Fibroblast of peridontal ligament (primary cell): ENCODE measurements at regions not wholly inside any gene's neighbourhood (a gene's known extent, or its start where the extent isn't known, plus 50 kb on each side); places are given as distances from the start of the nearest gene placed in this dataset.
"Not testable (repeated sequence)": the region's sequence is repeated elsewhere in the genome, so short reads cannot be mapped to it uniquely, and the experiment has no call there.

Experiments
- DNase-seq: peaks from one replicate; pipeline ENCODE4 v3.0.0-alpha.2; 2010; ENCODE audit errors: extremely low read depth

DNA sequence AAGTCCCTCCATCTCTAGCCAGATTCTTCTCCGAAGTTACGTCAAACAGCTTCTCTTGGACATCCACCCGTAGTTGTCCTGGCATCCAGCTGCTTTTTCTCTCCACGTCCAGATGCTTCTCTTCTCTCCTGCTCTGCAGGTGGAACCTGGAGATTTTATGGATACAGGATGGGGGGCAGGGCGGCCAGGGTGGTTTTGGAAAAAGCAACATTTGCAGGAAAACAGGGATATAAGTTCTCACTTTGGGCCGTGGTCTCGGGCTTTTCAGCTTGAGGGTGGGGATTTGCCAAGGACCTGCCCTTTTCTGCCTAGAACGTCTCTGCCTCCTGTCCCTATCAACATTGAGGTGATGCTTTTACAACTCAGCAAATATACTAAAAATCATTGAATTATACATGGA is 1941.6 kb upstream of the C9orf72 start:
- no peak for DNase-seq

DNA sequence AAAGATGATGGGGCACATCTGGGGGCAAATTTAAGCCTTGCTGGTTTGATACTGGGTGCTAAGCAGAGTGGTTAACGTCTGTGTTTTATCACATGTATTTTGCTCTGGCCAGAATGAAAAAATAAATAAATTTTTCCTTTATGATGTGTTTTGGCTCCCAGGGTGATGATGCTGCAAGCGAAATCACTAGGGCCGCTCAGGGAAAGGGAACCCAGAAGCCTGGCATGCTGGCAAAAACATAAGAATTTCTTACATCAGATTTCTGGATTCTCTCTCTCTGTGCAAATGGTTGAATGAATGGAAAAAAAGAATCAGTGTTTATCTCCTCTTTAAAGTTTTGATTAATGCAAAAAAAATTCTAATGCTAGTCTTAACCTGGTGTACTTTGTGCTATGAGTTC is 1975.2 kb upstream of the C9orf72 start:
- DNase-seq = no peak

DNA sequence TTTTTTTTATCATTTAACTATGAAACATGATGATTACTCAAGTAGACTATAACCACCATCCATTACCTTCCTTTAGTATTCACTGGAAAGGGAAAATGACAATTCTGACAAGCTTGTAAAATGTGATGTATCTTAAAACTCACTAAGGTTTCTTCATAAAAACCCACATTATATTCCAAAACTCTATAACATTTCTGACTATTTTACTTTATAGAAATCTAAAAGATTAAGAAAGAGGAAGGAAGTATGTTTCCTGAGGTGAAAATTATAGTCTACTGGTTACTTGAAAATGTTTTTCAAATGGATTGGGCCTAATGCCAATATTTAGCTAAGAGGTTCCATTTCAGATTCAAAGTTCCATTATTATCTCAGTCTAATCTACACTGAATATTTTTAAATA is 1982.2 kb upstream of the C9orf72 start:
- no peak for DNase-seq

DNA sequence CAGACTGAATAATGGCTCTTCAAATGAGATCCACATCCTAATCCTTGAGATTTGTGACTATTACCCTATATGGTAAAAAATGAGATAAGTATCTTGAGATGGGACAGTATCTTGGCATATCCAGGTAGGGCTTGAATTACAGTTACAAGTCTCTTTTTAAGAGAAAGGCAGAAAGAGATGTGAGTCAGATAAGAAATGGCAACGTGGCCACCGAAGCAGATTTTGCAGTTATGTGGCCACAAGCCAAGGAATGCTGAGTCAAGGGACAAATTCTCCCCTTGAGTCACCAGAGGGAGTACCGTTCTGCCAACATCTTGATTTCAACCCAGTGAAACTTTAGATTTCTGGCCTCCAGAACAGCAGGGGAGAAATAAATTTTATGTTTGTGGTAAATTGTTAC is 1983.0 kb upstream of the C9orf72 start:
- DNase-seq = no peak

DNA sequence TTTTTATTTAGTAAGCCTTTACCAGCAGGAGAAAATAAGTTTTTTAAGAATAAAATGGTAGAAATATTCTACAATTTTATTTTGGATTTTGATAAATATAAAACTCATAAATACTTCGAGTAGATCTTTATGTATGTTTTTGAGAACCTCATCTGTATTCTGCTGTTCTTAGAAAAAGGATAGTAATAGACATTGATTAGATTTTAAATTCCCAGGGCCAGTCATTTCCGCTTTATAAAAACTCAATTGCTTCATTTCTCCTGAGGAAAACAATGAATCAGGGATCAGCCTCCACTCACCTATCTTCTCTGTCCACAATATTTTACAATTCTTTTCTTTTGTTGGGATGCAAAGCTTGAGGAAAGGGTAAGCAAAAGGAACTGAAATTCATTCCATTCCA is 1983.5 kb upstream of the C9orf72 start:
- no peak for DNase-seq

DNA sequence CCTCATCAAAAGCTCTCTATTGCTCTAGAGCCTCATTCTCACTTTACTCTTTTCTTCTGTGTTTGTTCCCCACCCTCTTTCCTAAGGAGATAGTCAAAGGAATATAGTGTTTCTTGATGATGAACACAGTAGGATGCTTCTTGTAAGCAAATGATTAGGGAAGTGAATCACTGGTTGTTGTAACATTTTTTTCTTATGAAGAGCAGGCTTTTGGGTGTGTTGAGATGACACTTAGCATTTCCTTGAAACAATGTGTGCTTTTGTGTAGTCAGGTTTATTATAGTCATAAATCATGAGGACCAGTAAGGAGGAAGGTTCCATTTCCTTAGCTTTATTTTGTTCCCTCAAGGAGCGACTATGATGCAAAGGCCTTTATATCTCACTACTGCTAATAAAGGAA is 1991.3 kb upstream of the C9orf72 start:
- DNase-seq = no peak

DNA sequence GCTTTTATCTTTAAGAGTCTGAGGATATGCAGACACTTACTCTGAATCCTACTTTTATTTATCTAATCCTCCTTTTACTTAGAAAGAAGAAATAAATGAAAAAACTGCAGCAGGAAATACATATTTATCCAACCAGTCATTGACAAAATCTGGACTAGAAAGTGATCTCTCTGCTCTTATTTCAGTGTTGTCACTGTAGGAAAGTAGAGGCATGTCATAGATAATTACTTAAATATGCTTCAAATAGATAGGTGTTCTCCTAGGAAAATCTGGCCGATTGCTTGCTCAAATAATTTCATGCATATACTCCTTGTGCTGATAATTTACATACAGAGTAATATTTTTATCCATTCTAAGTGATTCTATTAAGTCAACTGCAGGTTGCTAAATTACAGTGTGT is 2001.9 kb upstream of the C9orf72 start:
- DNase-seq = no peak

DNA sequence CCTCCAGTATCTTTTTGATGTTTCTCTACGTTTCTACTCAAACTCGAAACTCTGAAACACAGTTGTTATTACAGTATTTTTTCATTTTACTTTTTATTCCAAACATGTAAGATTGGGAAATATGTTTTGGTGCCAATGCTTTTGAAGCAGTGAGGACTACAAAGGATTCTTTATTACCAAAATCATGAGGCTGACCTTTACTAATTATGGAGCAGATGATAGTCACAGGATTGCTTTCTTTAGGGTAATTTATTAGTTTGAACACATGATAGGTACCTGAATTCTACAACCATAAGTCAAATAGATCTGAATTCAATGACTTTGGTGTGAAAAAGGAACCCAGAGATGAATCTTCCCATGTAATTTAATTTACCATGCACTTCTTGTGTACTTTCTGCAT is 2015.1 kb upstream of the C9orf72 start:
- no peak for DNase-seq

DNA sequence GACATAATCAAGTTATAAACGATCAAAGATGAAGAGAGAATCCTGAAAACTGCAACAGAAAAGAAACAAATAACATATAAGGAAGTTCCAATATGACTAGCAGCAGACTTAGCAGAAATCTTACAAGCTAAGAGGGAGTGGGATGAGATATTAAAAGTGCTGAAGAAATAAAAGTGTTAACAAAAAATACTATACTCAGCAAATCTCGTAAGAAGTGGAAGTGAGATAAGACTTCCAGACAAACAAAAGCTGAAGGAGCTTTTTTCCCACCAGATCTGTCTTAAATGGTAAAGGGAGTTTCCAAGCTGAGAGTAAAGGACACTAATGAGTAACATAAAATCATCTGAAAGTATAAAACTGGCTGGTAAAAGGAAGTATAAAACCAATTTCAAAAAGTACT is 2036.0 kb upstream of the C9orf72 start:
- DNase-seq = no peak

DNA sequence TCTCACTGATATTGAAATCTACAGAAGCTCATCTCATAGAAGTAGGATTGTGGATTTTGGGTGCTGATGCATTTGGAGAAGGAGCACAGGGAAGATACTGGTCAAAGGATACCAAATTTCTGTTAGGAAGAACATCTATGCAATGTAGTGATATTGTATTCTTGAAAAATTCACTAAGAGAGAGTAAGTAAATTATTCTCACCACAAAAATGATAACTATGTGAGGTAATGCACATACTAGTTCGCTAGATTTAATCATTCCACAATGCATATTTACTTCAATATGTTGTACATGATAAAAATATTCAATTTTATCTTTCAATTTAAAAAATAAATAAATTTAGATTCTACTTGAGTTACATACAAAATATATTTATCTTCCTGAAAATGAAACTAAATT is 2040.5 kb upstream of the C9orf72 start:
- DNase-seq = no peak

DNA sequence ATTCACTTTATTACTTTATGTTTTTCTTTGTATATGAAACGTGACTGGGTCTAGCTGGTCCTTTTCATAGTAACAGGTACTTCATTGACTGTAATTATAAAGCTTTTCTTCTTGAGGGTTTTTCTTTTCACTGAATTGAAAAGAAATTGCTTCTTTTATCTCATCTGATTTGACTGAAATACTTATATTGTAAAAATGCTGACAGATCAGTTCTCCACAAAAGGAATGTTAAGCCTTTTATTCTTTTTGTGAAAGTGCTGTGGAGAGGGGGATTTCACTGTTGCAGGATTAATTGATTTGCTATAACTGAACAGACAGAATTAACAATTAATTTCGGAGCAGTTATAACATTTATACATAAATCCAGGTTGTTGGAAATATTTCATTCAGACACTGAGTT is 2043.6 kb upstream of the C9orf72 start:
- no peak for DNase-seq

DNA sequence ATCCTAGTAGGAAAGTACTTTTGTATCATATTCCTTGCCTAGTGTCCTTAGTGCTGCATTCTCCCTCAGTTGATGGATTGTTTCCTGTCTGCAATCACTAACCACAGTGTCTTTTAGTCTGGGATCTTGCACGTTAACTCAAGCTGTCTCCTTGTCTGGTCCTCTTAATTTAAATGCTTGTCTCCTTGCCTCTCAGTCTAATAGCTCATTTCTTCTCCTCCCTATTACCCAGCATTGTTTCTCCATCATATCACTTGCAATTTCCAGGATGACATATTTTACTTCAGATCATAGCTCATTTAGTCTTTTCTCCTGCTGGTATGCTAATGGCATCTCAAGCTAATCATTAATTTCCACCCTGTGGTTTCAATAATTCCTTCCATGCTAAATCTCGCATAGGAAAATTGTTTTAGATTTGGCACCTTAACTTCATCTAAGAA is 2052.0 kb upstream of the C9orf72 start:
- no peak for DNase-seq

DNA sequence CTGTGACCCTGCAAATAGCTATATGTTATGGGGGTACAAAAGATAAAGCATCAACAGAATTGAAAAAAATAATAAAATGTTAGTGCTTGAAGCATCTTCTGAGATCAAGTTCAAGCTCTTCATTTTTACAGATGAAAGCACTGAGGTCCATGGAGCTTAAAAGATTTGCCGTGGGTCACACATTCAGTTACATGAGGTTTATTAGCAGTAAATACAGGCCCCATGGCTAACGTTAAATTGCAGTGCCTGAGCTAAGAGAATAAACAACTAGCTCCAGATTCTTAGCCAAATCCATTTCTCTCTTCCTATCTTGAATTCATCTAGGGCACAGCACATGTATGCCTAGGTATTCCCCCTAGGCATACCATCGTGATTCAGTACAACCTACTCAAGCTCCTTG is 2052.7 kb upstream of the C9orf72 start:
- no peak for DNase-seq

DNA sequence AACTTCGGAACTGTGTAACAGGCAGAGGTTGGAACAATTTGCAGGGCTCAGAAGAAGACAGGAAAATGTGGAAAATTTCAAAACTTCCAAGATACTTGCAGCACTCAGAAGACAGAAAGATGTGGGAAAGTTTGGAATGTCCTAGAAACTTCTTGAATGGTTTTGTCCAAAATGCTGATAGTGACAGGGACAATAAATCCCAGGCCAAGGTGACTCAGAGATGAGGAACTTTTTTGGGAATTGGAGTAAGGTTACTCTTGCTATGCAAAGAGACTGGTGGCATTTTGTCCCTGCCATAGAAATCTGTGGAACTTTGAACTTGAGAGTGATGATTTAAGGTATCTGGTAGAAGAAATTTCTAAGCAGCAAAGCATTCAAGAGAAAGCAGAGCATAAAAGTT is 2055.6 kb upstream of the C9orf72 start:
- DNase-seq = not testable (repeated sequence)

DNA sequence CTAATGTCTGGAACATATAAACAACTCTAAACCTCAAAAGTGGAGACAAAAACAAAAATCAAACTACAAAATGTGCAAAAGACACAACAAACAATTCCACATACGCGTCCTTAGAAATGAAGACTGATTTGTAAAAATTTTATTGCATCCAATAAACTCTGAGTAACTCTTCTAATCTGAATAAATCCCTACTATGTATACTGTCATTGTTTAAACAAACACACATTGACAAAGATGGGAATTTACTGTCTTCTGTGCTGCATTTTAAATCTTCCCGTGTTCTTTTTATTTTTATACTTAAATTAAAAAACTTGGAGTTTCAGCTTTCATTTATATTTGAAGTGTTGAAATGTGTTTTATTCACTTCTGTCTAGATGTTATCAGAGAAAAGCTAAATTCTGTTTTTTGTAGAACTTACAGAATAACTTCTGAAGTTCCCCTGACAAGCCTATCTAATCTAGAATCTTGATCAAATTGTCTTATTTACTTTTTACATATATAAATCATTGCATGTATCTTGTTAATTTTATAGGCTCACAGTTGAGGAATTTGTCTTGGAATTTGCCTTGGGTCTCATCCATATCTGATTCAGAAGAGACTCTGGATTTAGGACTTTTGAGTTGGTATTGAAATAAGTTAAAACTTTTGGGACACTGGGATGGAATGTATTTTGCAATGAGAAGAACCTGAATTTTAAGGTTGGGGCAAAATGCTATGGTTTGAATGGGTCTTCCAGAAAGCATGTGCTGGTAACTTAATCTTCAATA is 2064.4 kb upstream of the C9orf72 start:
- no peak for DNase-seq

DNA sequence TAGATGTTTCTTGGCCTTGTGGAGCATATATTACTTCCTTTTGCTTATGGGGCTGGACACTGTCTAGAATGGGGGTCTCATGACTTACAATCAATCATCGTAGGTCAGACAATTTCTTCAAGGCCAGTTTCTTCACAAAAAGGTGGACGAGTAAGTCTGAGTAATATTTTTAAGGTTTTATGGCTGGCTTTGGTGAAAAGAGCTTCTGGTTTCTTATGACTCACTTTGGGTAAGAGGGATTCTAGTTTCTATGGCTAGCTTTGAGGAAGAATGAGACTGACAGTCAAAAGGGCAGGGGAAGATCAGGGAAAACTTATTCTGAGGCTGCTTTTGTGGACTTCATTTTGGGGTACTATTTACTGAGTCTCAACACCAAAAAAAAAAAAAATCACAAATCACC is 2067.2 kb upstream of the C9orf72 start:
- no peak for DNase-seq

DNA sequence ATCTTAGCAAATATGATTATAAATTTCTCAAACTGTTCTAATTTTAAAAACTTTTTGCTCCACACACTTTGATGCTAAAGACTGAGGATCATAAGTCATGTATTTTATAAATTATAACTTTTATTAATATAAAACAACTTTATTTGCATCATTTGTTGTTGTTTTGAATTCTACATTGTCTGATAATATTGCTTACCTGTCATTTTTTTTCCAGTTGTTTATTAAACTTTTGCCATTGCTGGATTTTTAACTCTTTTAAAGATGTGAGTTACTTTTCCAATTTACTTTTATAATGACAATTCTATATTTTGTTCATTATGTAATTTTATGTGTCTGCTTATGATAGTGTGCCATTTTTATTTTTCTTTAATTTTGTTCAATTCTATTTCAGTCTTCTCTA is 2071.2 kb upstream of the C9orf72 start:
- DNase-seq = no peak

DNA sequence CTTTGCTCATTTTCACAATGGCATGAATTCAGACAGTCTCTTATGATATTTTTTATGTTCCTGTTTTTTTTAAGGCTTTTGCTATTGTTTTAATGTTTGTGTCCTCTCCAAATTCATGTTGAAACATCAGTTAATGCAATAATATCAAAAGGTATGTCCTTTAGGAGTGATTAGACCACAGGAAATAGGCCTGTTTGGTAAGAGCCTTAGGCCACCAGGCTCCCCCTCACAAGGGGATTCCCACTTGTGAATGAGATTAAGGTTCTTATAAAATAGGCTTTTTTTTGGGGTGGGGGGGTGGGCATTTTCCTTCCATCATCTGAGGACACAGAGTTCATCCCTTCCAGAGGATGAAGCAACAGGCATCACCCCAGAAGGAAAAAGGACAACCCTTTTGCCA is 2074.2 kb upstream of the C9orf72 start:
- DNase-seq = no peak

DNA sequence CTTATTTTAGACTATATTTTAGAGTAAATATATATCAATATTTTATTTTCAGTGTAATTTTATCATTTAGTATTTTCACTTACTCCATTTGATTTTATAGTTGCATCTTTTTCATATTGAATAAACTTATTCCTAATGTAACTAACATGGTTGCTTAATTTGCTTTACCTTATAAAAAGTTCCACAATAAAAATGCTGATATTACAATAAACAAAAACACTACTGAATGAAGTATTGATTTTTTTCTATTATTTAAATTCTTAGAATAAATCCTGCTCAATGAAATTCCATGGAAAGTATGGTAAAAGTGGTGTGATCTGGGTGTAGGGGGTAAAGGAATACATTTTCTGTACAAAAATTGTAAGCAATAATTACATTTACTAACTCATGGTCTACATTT is 2074.9 kb upstream of the C9orf72 start:
- DNase-seq = no peak

DNA sequence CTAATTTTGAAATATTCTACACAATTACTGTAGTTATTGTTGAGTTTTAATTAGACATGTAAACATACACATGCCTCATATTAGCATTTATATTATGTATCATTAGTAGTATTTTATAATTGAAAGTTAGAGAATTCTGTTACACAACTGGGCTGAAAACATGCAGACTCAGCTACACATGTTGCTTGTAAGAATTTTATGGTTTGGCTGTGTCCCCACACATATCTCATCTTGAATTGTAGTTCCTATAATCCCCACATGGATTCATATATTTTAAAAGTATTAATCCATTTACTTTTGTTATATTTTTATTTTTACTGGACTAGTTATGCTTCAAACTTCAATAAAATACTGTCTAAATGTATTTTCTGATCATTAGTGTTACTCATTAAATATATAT is 2075.3 kb upstream of the C9orf72 start:
- DNase-seq = no peak

DNA sequence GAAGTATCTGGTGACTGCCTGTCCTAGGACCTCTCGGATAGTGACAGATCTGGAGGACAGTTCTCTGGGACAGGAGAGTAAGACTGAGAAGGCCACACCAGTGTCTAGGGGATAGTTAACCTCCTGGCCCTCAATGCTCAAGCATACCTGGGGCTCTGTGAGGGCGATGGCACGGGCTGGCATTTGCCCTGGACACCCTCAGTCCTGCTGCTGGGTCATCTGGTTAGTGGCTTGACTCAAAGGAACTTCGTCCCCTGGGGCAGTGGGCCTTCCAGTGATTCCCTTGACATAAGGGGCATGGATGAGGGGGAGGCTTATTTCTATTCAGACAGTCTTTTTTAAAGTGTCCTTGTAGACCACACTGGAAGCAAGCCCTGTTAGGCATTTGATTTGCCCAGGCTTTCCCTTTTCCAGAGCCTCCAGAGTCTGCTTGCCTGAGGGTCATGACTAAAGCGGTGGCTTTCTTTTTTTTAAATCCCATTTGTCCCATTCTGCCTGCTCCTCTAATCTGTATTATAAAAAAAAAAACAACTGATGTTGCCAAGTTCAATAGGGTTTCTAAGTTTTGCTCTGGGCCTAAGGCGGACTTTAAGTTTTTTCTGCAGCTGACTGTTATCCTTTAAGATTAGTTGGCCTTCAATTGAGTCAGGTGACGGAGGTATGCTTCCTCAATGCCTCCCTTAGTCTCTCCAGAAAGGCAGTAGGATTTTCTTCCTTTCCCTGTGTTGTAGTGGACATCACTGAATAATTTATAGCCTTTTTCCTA is 2083.5 kb upstream of the C9orf72 start:
- DNase-seq = no peak

DNA sequence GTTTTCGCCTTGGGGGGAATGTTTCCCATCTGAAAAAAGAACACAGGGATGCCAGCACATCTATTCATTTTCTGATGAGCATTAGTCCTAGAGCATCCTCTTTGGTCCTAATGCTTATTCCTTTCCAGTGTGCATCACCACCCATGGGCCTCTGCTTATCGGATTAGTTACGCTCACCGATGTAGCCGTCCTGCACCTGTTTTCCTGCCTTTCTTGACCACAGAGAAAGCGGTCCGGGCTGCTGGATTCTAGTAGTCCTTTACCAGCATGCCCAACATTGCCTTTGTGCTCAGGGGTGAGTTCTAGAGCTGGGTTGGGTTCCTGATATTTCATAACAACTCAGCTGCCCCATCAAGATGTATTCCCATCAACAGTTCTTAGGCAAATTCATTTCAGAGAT is 2084.5 kb upstream of the C9orf72 start:
- DNase-seq = no peak

DNA sequence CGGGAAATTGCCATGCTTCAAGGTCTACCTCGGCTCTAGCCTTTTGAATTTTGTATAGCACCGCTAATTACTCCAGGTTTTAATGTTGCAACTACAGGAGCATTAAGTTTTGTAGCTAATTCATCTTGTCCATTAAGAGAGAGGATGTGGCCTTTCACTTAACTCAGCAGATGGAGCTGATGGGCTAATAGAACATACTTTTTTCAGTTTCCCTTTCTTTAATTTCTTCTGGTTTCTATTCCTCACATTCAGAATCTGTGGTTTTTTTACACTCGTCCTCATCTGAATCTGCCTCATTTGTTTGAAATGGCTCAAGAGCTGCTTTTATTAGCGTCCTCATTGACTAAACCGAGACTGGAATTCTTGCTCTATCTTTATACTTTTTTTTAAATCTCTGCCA is 2085.7 kb upstream of the C9orf72 start:
- no peak for DNase-seq

DNA sequence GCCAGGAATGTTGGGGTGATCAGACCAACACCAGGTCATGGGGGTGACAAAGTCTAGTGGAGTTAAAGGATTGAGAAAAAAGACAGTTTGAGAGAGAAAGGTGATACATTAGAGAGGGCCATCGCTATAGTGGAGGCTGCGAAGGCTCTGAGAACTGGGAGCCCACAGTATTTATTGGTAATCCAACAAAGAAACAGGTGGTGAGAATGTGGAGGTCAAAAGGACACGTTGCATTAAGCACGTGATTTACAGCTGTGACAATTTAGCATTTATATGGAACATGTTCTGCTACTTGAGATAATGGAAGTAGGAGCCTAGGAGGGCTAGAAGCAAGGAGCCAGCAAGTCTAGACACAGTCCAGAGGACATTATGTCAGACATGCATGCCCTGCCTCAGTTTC is 2086.5 kb upstream of the C9orf72 start:
- no peak for DNase-seq
